ENCODE measurements at regions not wholly inside any gene's neighbourhood (a gene's known extent, or its start where the extent isn't known, plus 50 kb on each side); places are given as distances from the start of the nearest gene placed in this dataset.
A peak's percentile ranks its signal among the peaks of the same experiment; 100 is the strongest.

GRCh38 chr5:92909602-92909962 is 671.4 kb downstream of the NR2F1-AS1 start:
- Mint-ChIP-seq H3K4me1 (peaks cover 41% of the 10 kb centered on the region), H3K27ac (no peak overlapping the region)

GRCh38 chr5:92908952-92909601 is 671.9 kb downstream of the NR2F1-AS1 start:
- Histone ChIP-seq H2AFZ (no peak overlapping the region), H4K20me1 (replicated peaks; ENCODE audit: insufficient read depth) (no peaks in the 10 kb centered on the region), H3K4me1 (ENCODE audit: insufficient read depth) (peaks cover 35% of the 10 kb centered on the region), H3K36me3 (ENCODE audit: insufficient read depth) (no peaks in the 10 kb centered on the region), H3K27ac (ENCODE audit: low read depth) (no peak overlapping the region), H3K4me3 (no peak overlapping the region), H3K79me2 (replicated peaks; ENCODE audit: insufficient read depth) (no peaks in the 10 kb centered on the region), H3F3A (replicated peaks; ENCODE audit: low read depth) (no peaks in the 10 kb centered on the region), H3K27me3 (ENCODE audit: insufficient read depth) (no peaks in the 10 kb centered on the region), H3K9me2 (ENCODE audit: insufficient read depth) (no peaks in the 10 kb centered on the region), H3K4me2 (no peak overlapping the region)
- H3K36me3 Mint-ChIP-seq (ENCODE audit: low read depth): no peaks in the 10 kb centered on the region
- no peaks in the 10 kb centered on the region for H3K9me3 Mint-ChIP-seq
- ATAC-seq (peak; percentile 34), DNase-seq (ENCODE audit: low spot score) (no peak)
- peaks cover 3% of the 10 kb centered on the region for H3K27me3 Mint-ChIP-seq (ENCODE audit: insufficient read depth, low read depth, poor library complexity)
- TF ChIP-seq JUNB (IDR thresholded peaks at IDR 0.05; ENCODE audit: unreplicated experiment): no peak
- TF ChIP-seq REST (IDR thresholded peaks at IDR 0.05; ENCODE audit: unreplicated experiment): no peak
- no peak for TF ChIP-seq STAT1 (IDR thresholded peaks at IDR 0.05; ENCODE audit: unreplicated experiment)
- H3K27ac Mint-ChIP-seq: no peak overlapping the region
- no peak overlapping the region for H3K4me3 Mint-ChIP-seq
- H3K4me1 Mint-ChIP-seq: peaks cover 41% of the 10 kb centered on the region

More at GRCh38 chr5:92909602-92909962, 671.4 kb downstream of the NR2F1-AS1 start:
- H3K36me3 ChIP-seq (ENCODE audit: insufficient read depth): no peaks in the 10 kb centered on the region
- no peak overlapping the region for H3K4me3 ChIP-seq
- H3K27me3 ChIP-seq (ENCODE audit: insufficient read depth): no peaks in the 10 kb centered on the region
- ATAC-seq (peak; percentile 90), DNase-seq (ENCODE audit: low spot score) (peak; percentile 91)
- peaks cover 35% of the 10 kb centered on the region for H3K4me1 ChIP-seq (ENCODE audit: insufficient read depth)
- Mint-ChIP-seq H3K36me3 (ENCODE audit: low read depth) (no peaks in the 10 kb centered on the region), H3K9me3 (no peaks in the 10 kb centered on the region), H3K27me3 (ENCODE audit: insufficient read depth, low read depth, poor library complexity) (peaks cover 3% of the 10 kb centered on the region), H3K4me3 (no peak overlapping the region)
- no peak overlapping the region for H3K4me2 ChIP-seq
- H3F3A ChIP-seq (replicated peaks; ENCODE audit: low read depth): no peaks in the 10 kb centered on the region
- no peaks in the 10 kb centered on the region for H3K79me2 ChIP-seq (replicated peaks; ENCODE audit: insufficient read depth)
- H2AFZ ChIP-seq: no peak overlapping the region
- no peak overlapping the region for H3K27ac ChIP-seq (ENCODE audit: low read depth)
- no peak for TF ChIP-seq ZNF331 (CRISPR knock-in tag; IDR thresholded peaks at IDR 0.05; ENCODE audit: low read depth)
- TF ChIP-seq CTCF (conservative IDR thresholded peaks at IDR 0.05; ENCODE audit: low read depth in 2 of 2): peak; percentile 78 to 83
- no peak for TF ChIP-seq NANOG (IDR thresholded peaks at IDR 0.05; ENCODE audit: borderline replicate concordance)
- TF ChIP-seq EZH2 (IDR thresholded peaks at IDR 0.05; ENCODE audit: low read depth, unreplicated experiment): no peak
- no peak for TF ChIP-seq STAT1 (IDR thresholded peaks at IDR 0.05; ENCODE audit: unreplicated experiment)
- H4K20me1 ChIP-seq (replicated peaks; ENCODE audit: insufficient read depth): no peaks in the 10 kb centered on the region
- no peaks in the 10 kb centered on the region for H3K9me2 ChIP-seq (ENCODE audit: insufficient read depth)

Measured in GM23338 (cell line).